GM21529 (cell line): ENCODE measurements at regions not wholly inside any gene's neighbourhood (a gene's known extent, or its start where the extent isn't known, plus 50 kb on each side); places are given as distances from the start of the nearest gene placed in this dataset.

Experiments used
- ATAC-seq: cut with Tn5 transposase; IDR thresholded peaks from one replicate; pipeline ENCODE4 v1.9.1; 2021; ENCODE audit not compliant: unreplicated experiment

- no peak for ATAC-seq
Observed at GRCh38 chr1:229101011-229101871, 169.7 kb upstream of the RAB4A start.

- no peak for ATAC-seq
Observed at GRCh38 chr1:229102741-229103391, 168.0 kb upstream of the RAB4A start.

- ATAC-seq, result no peak
Observed at GRCh38 chr1:229104654-229105053, 166.3 kb upstream of the RAB4A start.

GRCh38 chr1:229105109-229105508 lies 165.8 kb upstream of the RAB4A start:
- ATAC-seq, result no peak

GRCh38 chr1:229105822-229106525 lies 164.9 kb upstream of the RAB4A start:
- no peak for ATAC-seq

GRCh38 chr1:229106526-229107125 lies 164.3 kb upstream of the RAB4A start:
- ATAC-seq, result no peak

GRCh38 chr1:229107304-229107815 lies 163.6 kb upstream of the RAB4A start:
- ATAC-seq, result no peak

GRCh38 chr1:229107972-229108371 lies 162.9 kb upstream of the RAB4A start:
- no peak for ATAC-seq

- no peak for ATAC-seq
Observed at GRCh38 chr1:229108598-229109201, 162.2 kb upstream of the RAB4A start.

- ATAC-seq, result no peak
Observed at GRCh38 chr1:229109320-229109761, 161.6 kb upstream of the RAB4A start.

- no peak for ATAC-seq
Observed at GRCh38 chr1:229110986-229111385, 159.9 kb upstream of the RAB4A start.

GRCh38 chr1:229111703-229112319 lies 159.1 kb upstream of the RAB4A start:
- no peak for ATAC-seq

- ATAC-seq, result no peak
Observed at GRCh38 chr1:229112832-229113548, 157.9 kb upstream of the RAB4A start.

GRCh38 chr1:229114315-229114714 lies 156.6 kb upstream of the RAB4A start:
- no peak for ATAC-seq

GRCh38 chr1:229114850-229115365 lies 156.0 kb upstream of the RAB4A start:
- no peak for ATAC-seq

- ATAC-seq, result no peak
Observed at GRCh38 chr1:229116114-229116513, 154.8 kb upstream of the RAB4A start.

GRCh38 chr1:229117664-229118300 lies 153.1 kb upstream of the RAB4A start:
- no peak for ATAC-seq

GRCh38 chr1:229118477-229119061 lies 152.3 kb upstream of the RAB4A start:
- ATAC-seq, result no peak
